ENCODE measurements at regions not wholly inside any gene's neighbourhood (a gene's known extent, or its start where the extent isn't known, plus 50 kb on each side); places are given as distances from the start of the nearest gene placed in this dataset.

- DNase-seq (ENCODE audit: low spot score): no peak
- TF ChIP-seq CTCF (IDR thresholded peaks at IDR 0.05; ENCODE audit: extremely low read depth, missing control alignments): no peak
Measured at GRCh38 chr4:188262464-188262863, 123.2 kb downstream of the TRIML1 start.

- no peak for DNase-seq (ENCODE audit: low spot score)
- TF ChIP-seq CTCF (IDR thresholded peaks at IDR 0.05; ENCODE audit: extremely low read depth, missing control alignments): no peak
Measured at GRCh38 chr4:188263321-188263720, 124.1 kb downstream of the TRIML1 start.

DNA sequence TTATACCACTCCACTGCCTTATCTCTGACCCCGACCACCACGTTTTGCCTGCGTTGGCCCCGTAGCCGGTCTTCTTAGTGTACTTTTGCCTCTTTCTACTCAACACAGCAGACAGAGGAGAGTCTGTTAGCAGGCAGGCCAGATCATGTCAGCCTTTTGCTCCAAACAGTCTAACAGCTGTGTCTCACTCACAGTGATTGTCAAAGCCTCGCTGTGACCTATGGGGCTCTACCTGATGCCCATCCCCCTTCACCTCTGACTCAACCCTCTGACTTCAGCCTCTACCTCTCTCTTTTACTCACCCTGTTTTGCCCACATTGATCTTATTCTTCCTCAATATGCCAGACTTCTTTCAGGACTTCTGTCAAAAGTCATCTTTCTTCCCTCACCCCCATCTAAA, 127.1 kb downstream of the TRIML1 start:
- TF ChIP-seq CTCF (IDR thresholded peaks at IDR 0.05; ENCODE audit: extremely low read depth, missing control alignments): no peak
- DNase-seq (ENCODE audit: low spot score): no peak

GRCh38 chr4:188268131-188268908, 129.1 kb downstream of the TRIML1 start:
- DNase-seq (ENCODE audit: low spot score): no peak
- no peak for TF ChIP-seq CTCF (IDR thresholded peaks at IDR 0.05; ENCODE audit: extremely low read depth, missing control alignments)

DNA sequence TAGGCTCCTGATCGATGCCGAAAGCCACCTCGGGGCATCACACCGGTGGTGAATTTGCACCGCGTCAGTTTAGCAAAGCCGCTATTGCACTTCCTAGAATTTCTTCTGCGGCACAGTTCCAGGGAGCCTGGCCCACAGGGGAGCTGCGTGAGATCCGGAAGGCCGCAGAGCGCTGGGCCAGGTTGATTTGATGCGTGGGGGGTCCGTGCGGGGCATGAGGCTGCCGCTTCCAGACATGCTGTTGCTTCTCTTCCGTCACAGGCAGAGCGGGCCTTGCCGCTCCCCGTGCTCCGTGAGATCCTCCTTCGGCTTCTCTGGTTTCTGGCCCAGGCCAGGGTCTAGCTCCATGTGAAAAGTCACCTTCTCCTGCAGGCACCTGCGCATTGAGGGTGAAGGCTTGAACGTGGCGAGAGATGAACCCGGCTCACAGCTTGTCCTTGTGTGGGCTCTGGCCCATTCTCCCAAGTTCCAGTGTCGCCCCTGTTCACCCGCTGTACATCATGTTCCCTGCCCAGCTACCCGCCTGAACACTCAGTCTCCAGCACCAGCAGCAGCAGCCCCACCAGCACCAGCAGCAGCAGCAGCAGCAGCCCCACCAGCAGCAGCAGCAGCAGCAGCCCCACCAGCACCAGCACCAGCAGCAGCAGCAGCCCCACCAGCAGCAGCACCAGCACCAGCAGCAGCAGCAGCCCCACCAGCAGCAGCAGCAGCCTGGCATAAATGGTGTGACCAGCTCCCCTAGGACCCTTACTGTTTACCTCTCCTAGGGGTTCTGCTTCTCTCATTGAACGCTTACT, 131.2 kb downstream of the TRIML1 start:
- no peak for DNase-seq (ENCODE audit: low spot score)
- no peak for TF ChIP-seq CTCF (IDR thresholded peaks at IDR 0.05; ENCODE audit: extremely low read depth, missing control alignments)

- TF ChIP-seq CTCF (IDR thresholded peaks at IDR 0.05; ENCODE audit: extremely low read depth, missing control alignments): no peak
- DNase-seq (ENCODE audit: low spot score): no peak
Measured at GRCh38 chr4:188275686-188276085, 136.4 kb downstream of the TRIML1 start.

GRCh38 chr4:188279184-188279583, 139.9 kb downstream of the TRIML1 start:
- DNase-seq (ENCODE audit: low spot score): no peak
- TF ChIP-seq CTCF (IDR thresholded peaks at IDR 0.05; ENCODE audit: extremely low read depth, missing control alignments): no peak
